GM12865 (cell line): ENCODE measurements at regions not wholly inside any gene's neighbourhood (a gene's known extent, or its start where the extent isn't known, plus 50 kb on each side); places are given as distances from the start of the nearest gene placed in this dataset.

Source experiments
- DNase-seq: peaks from one replicate; pipeline ENCODE4 v3.0.0; 2010; ENCODE audit warnings: low read depth
- H3K4me3 ChIP-seq: 2 replicates; pipeline ENCODE4 v1.5.1; 2011; ENCODE audit warnings: mild to moderate bottlenecking, low read depth, low read length, control low read depth
- TF ChIP-seq, protein P1 (sequence below): IDR thresholded peaks from 2 replicates; pipeline ENCODE4 v1.5.1; 2011; ENCODE audit warnings: low read length, control low read depth, low read depth, inconsistent platforms; ENCODE audit not compliant: insufficient read depth; ENCODE audit errors: missing control alignments

DNA sequence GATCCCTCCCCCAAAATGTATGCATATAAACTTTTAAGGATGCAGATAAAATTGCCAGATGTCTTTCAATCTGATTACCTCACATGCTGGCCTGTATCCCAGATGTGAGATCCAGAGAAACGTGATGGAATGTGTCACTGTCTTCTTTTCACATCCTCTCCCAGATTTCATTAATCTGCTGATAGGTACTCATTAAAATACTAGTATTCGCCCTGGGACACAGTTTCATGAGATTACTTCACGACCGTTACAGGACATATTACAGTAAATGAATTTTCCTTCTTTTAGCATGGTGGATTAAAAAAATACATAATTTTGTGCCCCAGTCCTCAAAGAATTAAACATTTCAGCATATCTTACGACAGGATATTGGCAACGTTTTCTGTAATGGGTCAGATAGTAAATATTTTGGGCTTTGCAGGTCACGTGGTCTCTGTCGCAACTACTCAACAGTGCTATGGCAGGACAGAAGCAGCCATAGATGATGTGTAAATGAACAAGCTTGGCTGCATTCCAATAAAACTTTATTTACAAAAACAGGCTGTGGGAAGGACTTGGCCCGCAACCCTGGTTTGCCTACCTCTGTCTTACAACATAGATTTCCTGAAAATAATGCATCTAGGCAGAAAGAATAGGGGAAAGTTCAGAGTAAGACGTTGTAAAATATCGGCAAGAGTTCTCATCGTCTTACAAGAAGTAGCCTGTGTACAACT lies 156.0 kb upstream of the DIO3 start:
- TF ChIP-seq, protein P1, sequence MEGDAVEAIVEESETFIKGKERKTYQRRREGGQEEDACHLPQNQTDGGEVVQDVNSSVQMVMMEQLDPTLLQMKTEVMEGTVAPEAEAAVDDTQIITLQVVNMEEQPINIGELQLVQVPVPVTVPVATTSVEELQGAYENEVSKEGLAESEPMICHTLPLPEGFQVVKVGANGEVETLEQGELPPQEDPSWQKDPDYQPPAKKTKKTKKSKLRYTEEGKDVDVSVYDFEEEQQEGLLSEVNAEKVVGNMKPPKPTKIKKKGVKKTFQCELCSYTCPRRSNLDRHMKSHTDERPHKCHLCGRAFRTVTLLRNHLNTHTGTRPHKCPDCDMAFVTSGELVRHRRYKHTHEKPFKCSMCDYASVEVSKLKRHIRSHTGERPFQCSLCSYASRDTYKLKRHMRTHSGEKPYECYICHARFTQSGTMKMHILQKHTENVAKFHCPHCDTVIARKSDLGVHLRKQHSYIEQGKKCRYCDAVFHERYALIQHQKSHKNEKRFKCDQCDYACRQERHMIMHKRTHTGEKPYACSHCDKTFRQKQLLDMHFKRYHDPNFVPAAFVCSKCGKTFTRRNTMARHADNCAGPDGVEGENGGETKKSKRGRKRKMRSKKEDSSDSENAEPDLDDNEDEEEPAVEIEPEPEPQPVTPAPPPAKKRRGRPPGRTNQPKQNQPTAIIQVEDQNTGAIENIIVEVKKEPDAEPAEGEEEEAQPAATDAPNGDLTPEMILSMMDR = no peak
- no peak overlapping the region for H3K4me3 ChIP-seq
- no peak for DNase-seq

- TF ChIP-seq, protein P1 = no peak
- no peak for DNase-seq
- no peak overlapping the region for H3K4me3 ChIP-seq
Measured at GRCh38 chr14:101406921-101407320, 154.4 kb upstream of the DIO3 start.

- TF ChIP-seq, protein P1 = no peak
- no peak for DNase-seq
- H3K4me3 ChIP-seq = no peak overlapping the region
Measured at GRCh38 chr14:101407328-101407727, 154.0 kb upstream of the DIO3 start.

DNA sequence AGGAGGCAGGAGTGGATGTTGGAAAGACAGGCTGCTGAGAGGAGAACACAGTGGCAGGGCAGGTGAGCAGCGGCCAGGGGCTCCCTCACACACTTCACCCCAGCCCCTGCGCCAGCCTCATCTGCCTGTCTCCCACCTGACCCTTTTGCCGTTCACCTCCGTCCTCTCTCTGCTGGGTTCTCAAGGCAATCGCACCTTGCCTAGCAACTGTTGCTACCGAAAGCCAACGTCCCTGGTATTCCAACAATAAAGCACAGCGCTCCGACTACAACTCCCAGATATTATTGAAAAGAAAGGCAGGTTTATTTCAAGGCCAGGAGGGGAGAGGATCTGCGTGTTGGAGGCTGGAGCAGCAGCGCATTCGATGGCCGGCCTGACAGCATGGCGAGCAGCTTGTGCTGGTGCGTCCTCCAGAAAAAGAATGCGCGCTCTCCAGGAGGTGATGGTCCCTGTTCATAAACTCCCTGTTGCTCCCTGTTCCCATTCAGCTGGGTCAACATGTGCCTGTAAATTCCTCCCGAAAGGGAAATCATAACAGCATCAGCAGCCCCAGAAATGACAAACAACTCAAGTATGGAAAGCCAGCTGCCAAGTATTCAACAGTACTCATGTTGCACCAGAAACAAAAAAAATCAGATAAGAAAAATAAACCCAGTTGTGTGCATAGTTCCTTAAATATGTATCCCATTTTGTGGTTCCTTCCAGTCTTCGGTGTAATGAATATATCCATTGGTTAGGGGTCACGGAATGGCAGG lies 153.0 kb upstream of the DIO3 start:
- DNase-seq = no peak
- no peak overlapping the region for H3K4me3 ChIP-seq
- TF ChIP-seq, protein P1 = no peak

GRCh38 chr14:101409006-101409543 lies 152.2 kb upstream of the DIO3 start:
- DNase-seq = no peak
- H3K4me3 ChIP-seq = no peak overlapping the region
- TF ChIP-seq, protein P1 = no peak

GRCh38 chr14:101410126-101410525 lies 151.2 kb upstream of the DIO3 start:
- DNase-seq = no peak
- TF ChIP-seq, protein P1 = no peak
- H3K4me3 ChIP-seq = no peak overlapping the region

GRCh38 chr14:101411151-101411550 lies 150.1 kb upstream of the DIO3 start:
- no peak for DNase-seq
- TF ChIP-seq, protein P1 = no peak
- H3K4me3 ChIP-seq = no peak overlapping the region
